CD4-positive, alpha-beta T cell treated with Interferon gamma for 1 hour (primary cell): ENCODE measurements at regions not wholly inside any gene's neighbourhood (a gene's known extent, or its start where the extent isn't known, plus 50 kb on each side); places are given as distances from the start of the nearest gene placed in this dataset.

ENCODE experiments used
- DNase-seq: peaks from one replicate; pipeline ENCODE4 v3.0.0-alpha.2; 2020

DNA sequence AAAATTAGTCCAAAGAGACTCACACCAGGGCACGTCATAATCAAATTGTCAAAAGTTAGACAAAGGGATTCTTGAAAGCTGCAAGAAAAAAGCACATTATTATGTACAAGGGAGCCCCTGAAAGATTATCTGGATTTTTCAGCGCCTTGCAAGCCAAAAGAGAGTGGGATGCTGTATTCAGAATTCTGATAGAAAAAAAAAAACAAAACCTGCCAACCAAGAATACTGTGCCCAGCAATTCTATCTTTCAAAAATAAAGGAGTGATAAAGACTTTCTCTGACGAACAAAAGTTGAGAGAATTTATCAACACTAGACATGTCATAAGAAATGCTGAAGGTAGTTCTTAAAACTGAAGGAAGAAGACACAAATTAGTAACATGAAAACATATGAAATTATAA lies 240.2 kb downstream of the SNX13 start:
- DNase-seq = no peak

- no peak for DNase-seq
Measured at GRCh38 chr7:17706275-17706674, 234.0 kb downstream of the SNX13 start.

- peak; percentile 17 for DNase-seq
Measured at GRCh38 chr7:17706734-17707133, 233.6 kb downstream of the SNX13 start.

- no peak for DNase-seq
Measured at GRCh38 chr7:17709127-17709526, 231.2 kb downstream of the SNX13 start.

DNA sequence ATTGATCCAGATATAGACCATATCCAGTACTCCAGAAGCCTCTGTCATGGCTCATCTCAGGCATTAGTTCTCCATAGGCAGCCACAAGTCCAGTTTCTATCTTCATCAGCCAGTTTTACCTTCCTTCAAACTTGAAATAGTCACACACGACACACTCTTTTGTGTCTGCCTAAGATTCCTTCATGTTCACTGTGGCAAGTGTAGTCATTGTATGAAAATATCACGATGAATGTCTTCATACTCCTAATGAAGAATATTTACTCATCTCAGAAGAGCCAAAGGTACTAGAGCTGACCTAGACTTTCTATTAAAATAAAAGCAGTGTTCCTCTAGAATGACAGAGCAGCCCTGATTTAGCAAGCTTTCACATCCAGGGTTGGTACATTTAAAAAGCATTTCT lies 230.7 kb downstream of the SNX13 start:
- DNase-seq = no peak

DNA sequence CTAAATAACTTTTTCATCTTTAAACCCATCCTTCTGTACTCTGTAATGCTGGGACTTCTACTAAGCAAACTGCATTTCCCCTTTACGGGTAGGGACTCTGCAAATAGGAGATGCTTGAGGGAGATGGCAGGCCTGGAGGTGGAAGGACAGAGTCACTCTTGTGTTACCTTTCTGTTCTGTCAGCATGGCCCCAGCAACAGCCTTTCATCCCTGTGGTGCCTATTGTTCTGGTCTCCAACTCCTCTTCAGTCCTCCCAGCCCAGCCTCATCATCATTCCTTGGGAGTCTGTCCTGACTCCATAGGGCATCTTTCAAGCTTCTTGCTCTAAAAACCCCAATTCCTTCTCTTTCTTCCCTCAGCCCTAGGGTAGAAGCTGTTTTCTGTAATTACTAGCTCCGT lies 230.0 kb downstream of the SNX13 start:
- DNase-seq = no peak

DNA sequence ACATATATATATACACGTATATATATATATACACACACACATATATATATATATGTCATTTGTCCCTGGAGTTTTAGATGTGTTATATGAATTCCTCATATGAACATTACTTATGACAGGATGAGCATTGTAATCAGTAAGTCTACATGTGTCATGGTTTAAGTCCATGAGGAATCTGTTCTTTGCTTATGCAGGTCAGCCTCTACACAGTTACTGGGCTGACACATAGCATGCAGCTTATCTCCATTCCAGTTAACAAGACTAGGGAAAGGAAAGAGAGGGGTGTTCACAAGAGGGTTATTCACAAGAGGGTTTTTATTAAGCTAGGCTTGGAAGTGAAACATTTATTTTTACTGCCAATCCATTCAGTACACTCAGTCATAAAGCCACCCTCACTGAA lies 226.7 kb downstream of the SNX13 start:
- DNase-seq = no peak

- DNase-seq = no peak
Measured at GRCh38 chr7:17716816-17717215, 223.5 kb downstream of the SNX13 start.

DNA sequence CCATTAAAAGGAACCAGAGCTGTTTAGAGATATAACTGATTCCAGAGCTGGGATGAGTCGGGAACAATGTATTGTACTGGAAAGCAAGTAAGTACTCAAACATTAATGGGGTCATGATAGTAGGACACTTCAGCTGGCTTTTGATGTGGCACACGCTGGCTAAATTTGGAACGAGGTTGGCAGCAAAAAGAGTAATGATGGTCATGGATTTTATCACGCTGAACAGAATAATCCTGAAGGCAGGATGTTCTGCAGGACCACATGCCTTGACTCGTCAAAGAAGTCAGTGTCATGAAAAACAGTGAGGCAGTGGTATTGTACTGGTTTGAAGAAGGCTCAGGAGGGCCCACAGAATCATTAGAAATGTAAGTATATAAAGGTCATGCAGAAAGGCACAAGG lies 220.3 kb downstream of the SNX13 start:
- DNase-seq = no peak

DNA sequence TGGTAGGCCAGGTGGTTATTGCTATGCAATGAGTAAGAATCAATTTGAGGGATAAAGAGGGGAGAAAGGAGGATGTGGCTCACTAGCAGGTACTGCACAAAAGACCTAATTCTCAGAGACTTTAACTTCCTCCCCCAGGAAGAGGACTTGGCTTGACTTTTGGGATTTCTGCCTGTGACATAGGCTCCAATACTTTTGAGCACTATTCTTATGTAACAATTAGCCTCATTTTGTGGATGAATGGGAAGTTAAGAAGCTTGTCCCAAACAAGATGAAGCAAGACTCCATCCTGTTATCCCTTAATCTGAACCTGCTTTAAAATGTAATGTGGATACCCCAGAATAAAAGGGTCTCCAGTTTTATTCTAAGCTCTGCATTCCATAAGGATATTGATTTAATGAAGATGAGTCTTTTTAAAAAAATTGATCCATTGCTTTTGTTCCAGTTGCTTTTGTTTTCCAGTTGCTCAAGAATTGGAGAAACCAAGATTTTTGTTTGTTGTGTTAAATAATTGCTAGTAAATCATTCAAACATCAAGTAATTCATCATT lies 218.5 kb downstream of the SNX13 start:
- DNase-seq = no peak

- no peak for DNase-seq
Measured at GRCh38 chr7:17722798-17723197, 217.5 kb downstream of the SNX13 start.

GRCh38 chr7:17725821-17726220 lies 214.5 kb downstream of the SNX13 start:
- DNase-seq = no peak

- DNase-seq = no peak
Measured at GRCh38 chr7:17732083-17732482, 208.2 kb downstream of the SNX13 start.
